HCT116 (cell line): ENCODE measurements at regions not wholly inside any gene's neighbourhood (a gene's known extent, or its start where the extent isn't known, plus 50 kb on each side); places are given as distances from the start of the nearest gene placed in this dataset.
"Not testable (repeated sequence)": the region's sequence is repeated elsewhere in the genome, so short reads cannot be mapped to it uniquely, and the experiment has no call there.

Experiments
- CTCF ChIP-seq, 3 experiments: fragments of 200-600 bp in 1 of 3; sonication (generic) in 1 of 3; IDR thresholded peaks in 2 of 3; conservative IDR thresholded peaks in 1 of 3; 2 replicates each; pipeline ENCODE4 v1.5.1; 2012 to 2017; ENCODE audit warnings: low read depth in 2 of 3, low read length in 2 of 3, antibody characterized with exemption in 1 of 3, borderline replicate concordance in 1 of 3, control low read depth in 1 of 3, mild to moderate bottlenecking in 1 of 3, mixed read lengths in 1 of 3, mixed run types in 1 of 3, moderate library complexity in 1 of 3; ENCODE audit not compliant: insufficient read depth in 1 of 3
- EZH2 ChIP-seq: fragments of 200-600 bp; sonication (generic); IDR thresholded peaks from 2 replicates; pipeline ENCODE4 v1.6.1; 2017; ENCODE audit warnings: antibody characterized with exemption, mixed run types
- MAX ChIP-seq: IDR thresholded peaks from 2 replicates; pipeline ENCODE4 v1.6.1; 2012
- POLR2AphosphoS5 ChIP-seq: IDR thresholded peaks from 2 replicates; pipeline ENCODE4 v1.6.1; 2011; ENCODE audit warnings: mild to moderate bottlenecking, low read depth, low read length, moderate library complexity
- RAD21 ChIP-seq: IDR thresholded peaks from 2 replicates; pipeline ENCODE4 v1.6.1; 2012; ENCODE audit warnings: low read depth, mild to moderate bottlenecking
- SIN3A ChIP-seq: IDR thresholded peaks from 2 replicates; pipeline ENCODE4 v1.6.1; 2012; ENCODE audit warnings: low read depth
- SP1 ChIP-seq: IDR thresholded peaks from 2 replicates; pipeline ENCODE4 v1.6.1; 2012; ENCODE audit warnings: low read depth
- TCF7L2 ChIP-seq: IDR thresholded peaks from 2 replicates; pipeline ENCODE4 v1.7.0; 2011; ENCODE audit warnings: borderline replicate concordance, inconsistent platforms; ENCODE audit not compliant: insufficient read depth, insufficient read length; ENCODE audit errors: extremely low read depth
- ZFX ChIP-seq: fragments of 450-650 bp; IDR thresholded peaks from 2 replicates; pipeline ENCODE4 v1.6.1; 2017

DNA sequence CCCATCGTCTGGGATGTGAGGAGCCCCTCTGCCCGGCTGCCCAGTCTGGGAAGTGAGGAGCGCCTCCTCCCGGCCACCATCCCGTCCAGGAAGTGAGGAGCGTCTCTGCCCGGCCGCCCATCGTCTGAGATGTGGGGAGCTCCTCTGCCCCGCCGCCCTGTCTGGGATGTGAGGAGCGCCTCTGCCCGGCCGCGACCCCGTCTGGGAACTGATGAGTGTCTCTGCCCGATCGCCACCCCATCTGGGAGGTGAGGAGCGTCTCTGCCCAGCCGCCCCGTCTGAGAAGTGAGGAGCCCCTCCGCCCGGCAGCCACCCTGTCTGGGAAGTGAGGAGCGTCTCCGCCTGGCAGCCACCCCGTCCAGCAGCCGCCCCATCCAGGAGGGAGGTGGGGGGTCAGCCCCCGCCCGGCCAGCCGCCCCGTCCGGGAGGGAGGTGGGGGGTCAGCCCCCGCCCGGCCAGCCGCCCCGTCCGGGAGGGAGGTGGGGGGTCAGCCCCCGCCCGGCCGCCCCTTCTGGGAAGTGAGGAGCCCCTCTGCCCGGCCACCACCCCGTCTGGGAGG lies 705.8 kb downstream of the DTWD2 start:
- TF ChIP-seq CTCF (IDR thresholded peaks at IDR 0.05 in 2 of 3, conservative IDR thresholded peaks at IDR 0.05 in 1 of 3; ENCODE audit: borderline replicate concordance in 1 of 3, insufficient read depth in 1 of 3, low read depth in 2 of 3, low read length in 2 of 3); EZH2; POLR2AphosphoS5; SIN3A; MAX; TCF7L2; RAD21; SP1; ZFX: not testable (repeated sequence)
